SK-MEL-5 (cell line): ENCODE measurements at regions not wholly inside any gene's neighbourhood (a gene's known extent, or its start where the extent isn't known, plus 50 kb on each side); places are given as distances from the start of the nearest gene placed in this dataset.
A peak's percentile ranks its signal among the peaks of the same experiment; 100 is the strongest.

ENCODE experiments used
- DNase-seq: peaks from one replicate; pipeline ENCODE4 v3.0.0-alpha.2; 2016; ENCODE audit warnings: low read depth, low spot score
- in situ Hi-C: cut with HindIII; loops from 2 replicates; pipeline ENCODE4 v1.10.0; 2016; ENCODE audit warnings: low sequenced_read_pairs, high pct_unique_total_duplicates, low pct_unique_long_range_greater_than_20kb

GRCh38 chr6:51494342-51494741 is 593.1 kb downstream of the PKHD1 start:
- DNase-seq = peak; percentile 55
- in situ Hi-C loops = no loop called here

GRCh38 chr6:51495096-51495495 is 592.3 kb downstream of the PKHD1 start:
- DNase-seq = peak; percentile 96
- in situ Hi-C loops = no loop called here

GRCh38 chr6:51495610-51496396 is 591.6 kb downstream of the PKHD1 start:
- peak; percentile 79 for DNase-seq
- in situ Hi-C loops = no loop called here

- in situ Hi-C loops = no loop called here
- no peak for DNase-seq
Measured at GRCh38 chr6:51502996-51503395, 584.4 kb downstream of the PKHD1 start.

- DNase-seq = no peak
- in situ Hi-C loops = no loop called here
Measured at GRCh38 chr6:51505434-51505833, 582.0 kb downstream of the PKHD1 start.

- no peak for DNase-seq
- in situ Hi-C loops = no loop called here
Measured at GRCh38 chr6:51509597-51509996, 577.8 kb downstream of the PKHD1 start.

GRCh38 chr6:51511081-51511480 is 576.3 kb downstream of the PKHD1 start:
- in situ Hi-C loops = no loop called here
- no peak for DNase-seq

- peak; percentile 30 for DNase-seq
- in situ Hi-C loops = no loop called here
Measured at GRCh38 chr6:51513891-51514747, 573.3 kb downstream of the PKHD1 start.

- DNase-seq = peak; percentile 77
- in situ Hi-C loops = no loop called here
Measured at GRCh38 chr6:51514748-51515402, 572.5 kb downstream of the PKHD1 start.

GRCh38 chr6:51526049-51526448 is 561.4 kb downstream of the PKHD1 start:
- in situ Hi-C loops = no loop called here

GRCh38 chr6:51526922-51527321 is 560.5 kb downstream of the PKHD1 start:
- no peak for DNase-seq
- in situ Hi-C loops = no loop called here

More at GRCh38 chr6:51526049-51526448, 561.4 kb downstream of the PKHD1 start:
- DNase-seq = no peak

GRCh38 chr6:51528556-51528955 is 558.9 kb downstream of the PKHD1 start:
- in situ Hi-C loops = no loop called here

GRCh38 chr6:51529240-51529639 is 558.2 kb downstream of the PKHD1 start:
- no peak for DNase-seq
- in situ Hi-C loops = no loop called here

More at GRCh38 chr6:51528556-51528955, 558.9 kb downstream of the PKHD1 start:
- no peak for DNase-seq

- in situ Hi-C loops = no loop called here
Measured at GRCh38 chr6:51531623-51532022, 555.8 kb downstream of the PKHD1 start.

GRCh38 chr6:51533962-51534361 is 553.5 kb downstream of the PKHD1 start:
- in situ Hi-C loops = no loop called here
- DNase-seq = no peak

More at GRCh38 chr6:51531623-51532022, 555.8 kb downstream of the PKHD1 start:
- DNase-seq = no peak

- in situ Hi-C loops = no loop called here
- no peak for DNase-seq
Measured at GRCh38 chr6:51535327-51535726, 552.1 kb downstream of the PKHD1 start.

GRCh38 chr6:51536728-51537127 is 550.7 kb downstream of the PKHD1 start:
- DNase-seq = no peak
- in situ Hi-C loops = no loop called here

- in situ Hi-C loops = no loop called here
- peak; percentile 61 for DNase-seq
Measured at GRCh38 chr6:51541847-51542246, 545.6 kb downstream of the PKHD1 start.
